ENCODE measurements at regions not wholly inside any gene's neighbourhood (a gene's known extent, or its start where the extent isn't known, plus 50 kb on each side); places are given as distances from the start of the nearest gene placed in this dataset.

GRCh38 chr11:131307506-131307905, 62.9 kb upstream of the NTM start:
- Histone ChIP-seq H3K4me1 (ENCODE audit: insufficient read depth, low read length) (no peaks in the 10 kb centered on the region), H3K9ac (ENCODE audit: low read depth, low read length) (no peak overlapping the region), H3K36me3 (ENCODE audit: insufficient read depth, low read length) (no peaks in the 10 kb centered on the region; the same call in 1 of the 2 replicates), H3K9me3 (ENCODE audit: control insufficient read depth, insufficient read depth, low read length) (no peaks in the 10 kb centered on the region; the same call in 1 of the 2 replicates)

- Histone ChIP-seq H3K4me1 (ENCODE audit: insufficient read depth, low read length) (no peaks in the 10 kb centered on the region), H3K9me3 (ENCODE audit: control insufficient read depth, insufficient read depth, low read length) (no peaks in the 10 kb centered on the region; the same call in 1 of the 2 replicates), H3K36me3 (ENCODE audit: insufficient read depth, low read length) (no peaks in the 10 kb centered on the region; the same call in 1 of the 2 replicates), H3K9ac (ENCODE audit: low read depth, low read length) (no peak overlapping the region)
These were observed 60.6 kb upstream of the NTM start for GRCh38 chr11:131309776-131310175.

GRCh38 chr11:131311776-131312514, 58.5 kb upstream of the NTM start:
- Histone ChIP-seq H3K36me3 (ENCODE audit: insufficient read depth, low read length) (no peaks in the 10 kb centered on the region; the same call in 1 of the 2 replicates), H3K9me3 (ENCODE audit: control insufficient read depth, insufficient read depth, low read length) (no peaks in the 10 kb centered on the region; the same call in 1 of the 2 replicates), H3K4me1 (ENCODE audit: insufficient read depth, low read length) (no peaks in the 10 kb centered on the region), H3K9ac (ENCODE audit: low read depth, low read length) (no peak overlapping the region)
